Body of pancreas (tissue), 4 donors: ENCODE measurements at regions not wholly inside any gene's neighbourhood (a gene's known extent, or its start where the extent isn't known, plus 50 kb on each side); places are given as distances from the start of the nearest gene placed in this dataset.

Experiments used
- POLR2A ChIP-seq, 3 donors: fragments of 450-650 bp; IDR thresholded peaks; one replicate each; pipeline ENCODE4 v1.6.1; 2016; ENCODE audit warnings: antibody characterized with exemption in 3 of 3, mild to moderate bottlenecking in 2 of 3
- TF ChIP-seq, protein P1 (sequence below), 7 experiments: fragments of 450-650 bp in 4 of 7; fragments of 200-600 bp in 3 of 7; sonication (generic) in 3 of 7; IDR thresholded peaks; one replicate each; pipeline ENCODE4 v1.5.1; 2016 to 2019; ENCODE audit warnings: antibody characterized with exemption in 7 of 7

GRCh38 chr15:100708916-100709315 lies 106.5 kb downstream of the ASB7 start:
- TF ChIP-seq, protein P1, sequence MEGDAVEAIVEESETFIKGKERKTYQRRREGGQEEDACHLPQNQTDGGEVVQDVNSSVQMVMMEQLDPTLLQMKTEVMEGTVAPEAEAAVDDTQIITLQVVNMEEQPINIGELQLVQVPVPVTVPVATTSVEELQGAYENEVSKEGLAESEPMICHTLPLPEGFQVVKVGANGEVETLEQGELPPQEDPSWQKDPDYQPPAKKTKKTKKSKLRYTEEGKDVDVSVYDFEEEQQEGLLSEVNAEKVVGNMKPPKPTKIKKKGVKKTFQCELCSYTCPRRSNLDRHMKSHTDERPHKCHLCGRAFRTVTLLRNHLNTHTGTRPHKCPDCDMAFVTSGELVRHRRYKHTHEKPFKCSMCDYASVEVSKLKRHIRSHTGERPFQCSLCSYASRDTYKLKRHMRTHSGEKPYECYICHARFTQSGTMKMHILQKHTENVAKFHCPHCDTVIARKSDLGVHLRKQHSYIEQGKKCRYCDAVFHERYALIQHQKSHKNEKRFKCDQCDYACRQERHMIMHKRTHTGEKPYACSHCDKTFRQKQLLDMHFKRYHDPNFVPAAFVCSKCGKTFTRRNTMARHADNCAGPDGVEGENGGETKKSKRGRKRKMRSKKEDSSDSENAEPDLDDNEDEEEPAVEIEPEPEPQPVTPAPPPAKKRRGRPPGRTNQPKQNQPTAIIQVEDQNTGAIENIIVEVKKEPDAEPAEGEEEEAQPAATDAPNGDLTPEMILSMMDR (IDR thresholded peaks at IDR 0.05) = no peak
- no peak for TF ChIP-seq POLR2A (IDR thresholded peaks at IDR 0.05)
